ENCODE measurements at regions not wholly inside any gene's neighbourhood (a gene's known extent, or its start where the extent isn't known, plus 50 kb on each side); places are given as distances from the start of the nearest gene placed in this dataset.
"Not testable (repeated sequence)": the region's sequence is repeated elsewhere in the genome, so short reads cannot be mapped to it uniquely, and the experiment has no call there.

DNA sequence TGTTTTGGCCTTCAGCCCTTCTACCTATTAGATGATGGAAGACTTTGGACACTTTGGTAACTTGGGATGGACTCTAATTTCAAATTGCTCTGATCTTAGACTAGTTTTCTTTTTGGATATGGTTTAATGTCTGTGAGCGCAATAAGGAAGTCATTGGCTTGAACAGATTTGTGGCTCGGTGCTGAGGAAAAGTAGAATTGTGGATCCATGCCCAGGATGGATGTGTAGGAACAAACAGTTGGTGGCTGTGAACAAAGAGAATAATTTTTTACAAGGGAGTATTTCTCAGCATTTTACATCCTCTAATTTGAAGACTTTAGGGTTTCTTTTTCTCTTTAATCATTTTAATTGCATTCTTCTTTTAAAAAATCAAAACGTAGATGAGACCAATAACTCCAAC lies 327.1 kb downstream of the GLUD2 start:
- Histone ChIP-seq H3K9me3 (ENCODE audit: insufficient read depth, low read depth, low read length) (no peaks in the 10 kb centered on the region), H2AK5ac (ENCODE audit: low read length) (no peak overlapping the region), H3K36me3 (ENCODE audit: control insufficient read depth in 1 of 2, insufficient read depth in 2 of 2, low read length in 2 of 2) (no peaks in the 10 kb centered on the region), H3K79me2 (ENCODE audit: control insufficient read depth, insufficient read depth, low read length, poor library complexity) (no peaks in the 10 kb centered on the region), H3K4me3 (ENCODE audit: low read depth, low read length) (no peak overlapping the region), H3K9ac (ENCODE audit: low read length) (no peak overlapping the region), H3K18ac (ENCODE audit: low read length) (no peak overlapping the region), H2AFZ (ENCODE audit: insufficient read depth, low read length, poor library complexity) (no peak overlapping the region), H3K27me3 (ENCODE audit: insufficient read depth, low read length) (no peaks in the 10 kb centered on the region), H3K79me1 (ENCODE audit: low read length) (no peaks in the 10 kb centered on the region), H2BK5ac (ENCODE audit: low read depth, low read length, poor library complexity) (no peak overlapping the region), H2BK12ac (ENCODE audit: low read length) (no peak overlapping the region), H3K4me1 (ENCODE audit: control insufficient read depth in 1 of 2, insufficient read depth in 2 of 2, low read length in 2 of 2) (no peaks in the 10 kb centered on the region), H3K23ac (ENCODE audit: low read length) (no peak overlapping the region), H2BK120ac (ENCODE audit: insufficient read depth, low read length, poor library complexity) (no peak overlapping the region), H4K8ac (ENCODE audit: low read depth, low read length) (no peak overlapping the region), H3K4ac (ENCODE audit: low read depth, low read length) (no peak overlapping the region), H3K14ac (ENCODE audit: low read length) (no peak overlapping the region), H3K27ac (ENCODE audit: low read depth, low read length) (no peak overlapping the region), H4K12ac (ENCODE audit: low read depth, low read length) (no peak overlapping the region), H3K4me2 (ENCODE audit: low read length) (no peak overlapping the region), H4K91ac (ENCODE audit: low read depth, low read length) (no peak overlapping the region)
- WGBS (ENCODE audit: extremely low coverage, insufficient coverage, insufficient read length): no CpG with 5 or more reads among the region's 3 CpGs
- no peak for DNase-seq

DNA sequence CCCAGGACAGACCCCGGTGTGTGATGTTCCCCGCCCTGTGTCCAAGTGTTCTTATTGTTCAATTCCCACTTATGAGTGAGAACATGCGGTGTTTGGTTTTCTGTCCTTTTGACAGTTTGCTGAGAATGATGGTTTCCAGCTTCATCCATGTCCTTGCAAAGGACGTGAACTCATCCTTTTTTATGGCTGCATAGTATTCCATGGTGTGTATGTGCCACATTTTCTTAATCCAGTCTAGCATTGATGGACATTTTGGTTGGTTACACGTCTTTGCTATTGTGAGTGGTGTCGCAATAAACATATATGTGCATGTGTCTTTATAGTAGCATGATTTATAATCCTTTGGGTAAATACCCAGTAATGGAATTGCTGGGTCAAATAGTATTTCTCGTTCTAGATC lies 334.5 kb downstream of the GLUD2 start:
- not testable (repeated sequence) for H3K4me3 ChIP-seq (ENCODE audit: low read depth, low read length); H2BK5ac ChIP-seq (ENCODE audit: low read depth, low read length, poor library complexity); H3K4ac ChIP-seq (ENCODE audit: low read depth, low read length); H4K91ac ChIP-seq (ENCODE audit: low read depth, low read length); H3K4me1 ChIP-seq (ENCODE audit: control insufficient read depth in 1 of 2, insufficient read depth in 2 of 2, low read length in 2 of 2); H3K79me1 ChIP-seq (ENCODE audit: low read length); H3K27ac ChIP-seq (ENCODE audit: low read depth, low read length); H3K79me2 ChIP-seq (ENCODE audit: control insufficient read depth, insufficient read depth, low read length, poor library complexity); H3K36me3 ChIP-seq (ENCODE audit: control insufficient read depth in 1 of 2, insufficient read depth in 2 of 2, low read length in 2 of 2); H3K4me2 ChIP-seq (ENCODE audit: low read length); H3K9me3 ChIP-seq (ENCODE audit: insufficient read depth, low read depth, low read length); H2AFZ ChIP-seq (ENCODE audit: insufficient read depth, low read length, poor library complexity); H3K9ac ChIP-seq (ENCODE audit: low read length); H3K23ac ChIP-seq (ENCODE audit: low read length); H4K12ac ChIP-seq (ENCODE audit: low read depth, low read length); H2BK12ac ChIP-seq (ENCODE audit: low read length); H3K14ac ChIP-seq (ENCODE audit: low read length); H4K8ac ChIP-seq (ENCODE audit: low read depth, low read length); H3K27me3 ChIP-seq (ENCODE audit: insufficient read depth, low read length); H2BK120ac ChIP-seq (ENCODE audit: insufficient read depth, low read length, poor library complexity); DNase-seq; H3K18ac ChIP-seq (ENCODE audit: low read length); H2AK5ac ChIP-seq (ENCODE audit: low read length)
- WGBS (ENCODE audit: extremely low coverage, insufficient coverage, insufficient read length): no CpG with 5 or more reads among the region's 7 CpGs

DNA sequence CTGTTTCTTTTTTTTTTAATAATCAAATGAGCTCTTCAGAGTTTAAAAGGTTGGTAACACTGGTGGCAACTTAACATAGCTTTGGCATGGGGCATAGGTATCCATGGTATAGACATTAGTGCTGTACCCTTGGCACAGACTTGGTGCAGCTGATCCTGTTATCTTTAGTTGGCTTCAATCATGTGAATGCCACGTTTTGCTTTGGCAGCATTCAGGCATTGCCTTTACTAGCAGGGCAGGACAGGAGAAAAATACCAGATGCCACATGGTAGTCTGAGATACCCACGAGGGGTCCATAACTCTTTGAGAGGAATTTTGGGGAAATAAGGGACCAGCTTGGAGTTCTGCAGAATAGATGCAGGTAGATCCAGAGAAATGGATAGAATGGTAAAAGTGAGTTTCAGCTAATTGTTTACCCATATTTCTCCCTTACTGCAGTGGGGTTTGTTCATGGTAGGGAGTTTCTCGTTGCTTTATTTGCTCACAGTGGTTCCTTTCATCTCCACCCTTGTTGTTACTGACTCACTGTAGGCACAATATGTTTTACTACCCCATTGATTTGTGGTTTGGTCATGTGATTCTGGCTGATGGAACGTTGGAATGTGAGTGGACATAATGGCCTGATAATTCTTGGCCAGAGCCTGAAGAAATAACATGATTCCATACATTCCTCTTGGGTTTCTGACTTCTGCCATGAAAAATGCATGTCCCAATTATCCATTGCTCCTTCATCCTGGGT lies 342.7 kb downstream of the GLUD2 start:
- no peaks in the 10 kb centered on the region for H3K27me3 ChIP-seq (ENCODE audit: insufficient read depth, low read length)
- no peak overlapping the region for H4K8ac ChIP-seq (ENCODE audit: low read depth, low read length)
- H3K18ac ChIP-seq (ENCODE audit: low read length): no peak overlapping the region
- peak; percentile 7 to 46 for DNase-seq
- H3K4me1 ChIP-seq (ENCODE audit: control insufficient read depth in 1 of 2, insufficient read depth in 2 of 2, low read length in 2 of 2): peaks cover 0 to 2% of the 10 kb centered on the region in 2 experiments
- H3K79me2 ChIP-seq (ENCODE audit: control insufficient read depth, insufficient read depth, low read length, poor library complexity): no peaks in the 10 kb centered on the region
- no CpG with 5 or more reads among the region's 4 CpGs for WGBS (ENCODE audit: extremely low coverage, insufficient coverage, insufficient read length)
- H4K12ac ChIP-seq (ENCODE audit: low read depth, low read length): no peak overlapping the region
- no peak overlapping the region for H3K4ac ChIP-seq (ENCODE audit: low read depth, low read length)
- no peak overlapping the region for H2AK5ac ChIP-seq (ENCODE audit: low read length)
- no peak overlapping the region for H3K27ac ChIP-seq (ENCODE audit: low read depth, low read length)
- H3K36me3 ChIP-seq (ENCODE audit: control insufficient read depth in 1 of 2, insufficient read depth in 2 of 2, low read length in 2 of 2): no peaks in the 10 kb centered on the region
- no peak overlapping the region for H2BK12ac ChIP-seq (ENCODE audit: low read length)
- H3K14ac ChIP-seq (ENCODE audit: low read length): no peak overlapping the region
- H3K9ac ChIP-seq (ENCODE audit: low read length): no peak overlapping the region
- H3K9me3 ChIP-seq (ENCODE audit: insufficient read depth, low read depth, low read length): no peaks in the 10 kb centered on the region
- no peak overlapping the region for H2BK120ac ChIP-seq (ENCODE audit: insufficient read depth, low read length, poor library complexity)
- H3K79me1 ChIP-seq (ENCODE audit: low read length): no peaks in the 10 kb centered on the region
- H3K4me3 ChIP-seq (ENCODE audit: low read depth, low read length): no peak overlapping the region
- H4K91ac ChIP-seq (ENCODE audit: low read depth, low read length): no peak overlapping the region
- no peak overlapping the region for H3K23ac ChIP-seq (ENCODE audit: low read length)
- H2BK5ac ChIP-seq (ENCODE audit: low read depth, low read length, poor library complexity): peak overlapping the region; percentile 31
- H2AFZ ChIP-seq (ENCODE audit: insufficient read depth, low read length, poor library complexity): no peak overlapping the region
- no peak overlapping the region for H3K4me2 ChIP-seq (ENCODE audit: low read length)

DNA sequence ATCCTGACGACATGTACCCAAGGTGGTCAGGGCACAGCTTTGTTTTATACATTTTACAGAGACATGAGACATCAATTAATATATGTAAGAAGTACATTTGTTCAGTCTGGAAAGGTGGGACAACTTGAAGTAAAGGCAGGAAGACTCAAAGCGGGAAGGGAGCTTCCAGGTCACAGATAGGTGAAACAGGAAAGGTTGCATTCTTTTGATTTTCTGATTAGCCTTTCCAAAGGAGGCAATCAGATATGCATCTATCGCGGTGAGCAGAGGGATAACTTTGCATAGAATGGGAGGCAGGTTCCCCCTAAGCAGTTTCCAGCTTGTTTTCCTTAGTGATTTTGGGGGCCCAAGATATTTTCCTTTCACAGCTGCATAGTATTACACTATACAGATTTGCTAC lies 358.4 kb downstream of the GLUD2 start:
- Histone ChIP-seq H3K14ac (ENCODE audit: low read length) (no peak overlapping the region), H4K12ac (ENCODE audit: low read depth, low read length) (no peak overlapping the region)
- no CpG with 5 or more reads among the region's 4 CpGs for WGBS (ENCODE audit: extremely low coverage, insufficient coverage, insufficient read length)

More for the DNA sequence above, 358.4 kb downstream of the GLUD2 start:
- peaks cover 0 to 7% of the 10 kb centered on the region in 2 experiments for H3K4me1 ChIP-seq (ENCODE audit: control insufficient read depth in 1 of 2, insufficient read depth in 2 of 2, low read length in 2 of 2)
- H4K91ac ChIP-seq (ENCODE audit: low read depth, low read length): no peak overlapping the region
- H2AK5ac ChIP-seq (ENCODE audit: low read length): no peak overlapping the region
- no peak overlapping the region for H2BK120ac ChIP-seq (ENCODE audit: insufficient read depth, low read length, poor library complexity)
- no peak overlapping the region for H4K8ac ChIP-seq (ENCODE audit: low read depth, low read length)
- peak; percentile 14 to 69 for DNase-seq
- no peaks in the 10 kb centered on the region for H3K79me2 ChIP-seq (ENCODE audit: control insufficient read depth, insufficient read depth, low read length, poor library complexity)
- H3K4ac ChIP-seq (ENCODE audit: low read depth, low read length): no peak overlapping the region
- peaks cover 0 to 2% of the 10 kb centered on the region in 2 experiments for H3K36me3 ChIP-seq (ENCODE audit: control insufficient read depth in 1 of 2, insufficient read depth in 2 of 2, low read length in 2 of 2)
- H3K27me3 ChIP-seq (ENCODE audit: insufficient read depth, low read length): no peaks in the 10 kb centered on the region
- no peak overlapping the region for H3K18ac ChIP-seq (ENCODE audit: low read length)
- no peak overlapping the region for H3K4me2 ChIP-seq (ENCODE audit: low read length)
- H3K23ac ChIP-seq (ENCODE audit: low read length): no peak overlapping the region
- H3K79me1 ChIP-seq (ENCODE audit: low read length): peaks cover 4% of the 10 kb centered on the region
- no peaks in the 10 kb centered on the region for H3K9me3 ChIP-seq (ENCODE audit: insufficient read depth, low read depth, low read length)
- no peak overlapping the region for H3K4me3 ChIP-seq (ENCODE audit: low read depth, low read length)
- peak overlapping the region; percentile 53 for H3K27ac ChIP-seq (ENCODE audit: low read depth, low read length)
- no peak overlapping the region for H2BK12ac ChIP-seq (ENCODE audit: low read length)
- no peak overlapping the region for H3K9ac ChIP-seq (ENCODE audit: low read length)
- H2BK5ac ChIP-seq (ENCODE audit: low read depth, low read length, poor library complexity): no peak overlapping the region
- no peak overlapping the region for H2AFZ ChIP-seq (ENCODE audit: insufficient read depth, low read length, poor library complexity)
